HCT116 (cell line): ENCODE measurements at regions not wholly inside any gene's neighbourhood (a gene's known extent, or its start where the extent isn't known, plus 50 kb on each side); places are given as distances from the start of the nearest gene placed in this dataset.

Experiments
- ATAC-seq: fragments of 200-7000 bp; cut with Tn5 transposase; 2 replicates; pipeline ENCODE4 v1.9.1; 2020; ENCODE audit warnings: mild to moderate bottlenecking, moderate library complexity
- BruUV-seq: library from RNA; stranded (reverse); fragments of 400-500 nt; replicated peaks from 2 replicates; lab custom pipeline; 2021; lab: Mats Ljungman, UMichigan
- CTCF ChIA-PET: fragments of 300-600 bp; sonication (Branson Sonifier 250); formaldehyde crosslinking; loops from one replicate; lab custom pipeline; 2021; ENCODE audit warnings: antibody characterized with exemption; lab: Charles Lee
- POLR2A ChIA-PET: fragments of 300-600, 350-600 bp; sonication (Branson Sonifier 250); formaldehyde crosslinking; loops from one replicate; lab custom pipeline; 2021; ENCODE audit warnings: antibody characterized with exemption; lab: Charles Lee
- RAD21 ChIA-PET, 2 experiments: fragments of 300-600 bp; sonication (Branson Sonifier 250); formaldehyde crosslinking; loops; one replicate each; lab custom pipeline; 2023; ENCODE audit warnings: low total read pairs in 2 of 2; ENCODE audit not compliant: uncharacterized antibody in 2 of 2, unreplicated experiment in 2 of 2, low non-redundant PET in 1 of 2; lab: Charles Lee
- DNase-seq: peaks from one replicate; pipeline ENCODE4 v3.0.0-alpha.2; 2010; ENCODE audit warnings: low read depth, low spot score
- H2AFZ ChIP-seq: fragments of 200-600 bp; shearing (Covaris generic), sonication (generic); 2 replicates; pipeline ENCODE4 v1.6.1; 2017; ENCODE audit warnings: low read depth, mixed run types, mixed read lengths, antibody characterized with exemption, low read length; ENCODE audit not compliant: poor library complexity, severe bottlenecking
- H3K27ac ChIP-seq: 2 replicates; pipeline ENCODE4 v1.5.1; 2012; ENCODE audit warnings: low read depth, low read length
- H3K27me3 ChIP-seq: fragments of 200-600 bp; sonication (generic); 2 replicates; pipeline ENCODE4 v1.6.1; 2016; ENCODE audit warnings: mixed run types, low read length, mixed read lengths; ENCODE audit not compliant: insufficient read depth
- H3K36me3 ChIP-seq, 2 experiments: fragments of 200-500 bp in 1 of 2; fragments of 200-600 bp in 1 of 2; sonication (Bioruptor generic) in 1 of 2; sonication (generic) in 1 of 2; 2 replicates each; pipeline versions ENCODE4 v1.5.1 to v1.6.1; 2014 to 2016; ENCODE audit warnings: low read length in 2 of 2, inconsistent platforms in 1 of 2, mixed read lengths in 1 of 2, mixed run types in 1 of 2; ENCODE audit not compliant: insufficient read depth in 2 of 2, control insufficient read depth in 1 of 2
- H3K4me1 ChIP-seq, 2 experiments: fragments of 200-600 bp in 1 of 2; sonication (generic) in 1 of 2; 2 replicates each; pipeline versions ENCODE4 v1.5.1 to v1.6.1; 2012 to 2017; ENCODE audit warnings: low read length in 2 of 2, inconsistent platforms in 1 of 2, mild to moderate bottlenecking in 1 of 2, mixed read lengths in 1 of 2, mixed run types in 1 of 2, moderate library complexity in 1 of 2; ENCODE audit not compliant: insufficient read depth in 2 of 2, control insufficient read depth in 1 of 2
- H3K4me2 ChIP-seq: fragments of 200-600 bp; sonication (generic); 2 replicates; pipeline ENCODE4 v1.6.1; 2017; ENCODE audit warnings: mixed run types, low read length, mixed read lengths
- H3K4me3 ChIP-seq, 2 experiments: fragments of 200-600 bp in 1 of 2; sonication (generic) in 1 of 2; replicated peaks in 1 of 2; 2 replicates each; pipeline ENCODE4 v1.5.1; 2011 to 2016; ENCODE audit warnings: low read length in 2 of 2, control low read depth in 1 of 2, low read depth in 1 of 2, mild to moderate bottlenecking in 1 of 2, mixed read lengths in 1 of 2, mixed run types in 1 of 2
- H3K79me2 ChIP-seq: fragments of 200-600 bp; sonication (generic); 2 replicates; pipeline ENCODE4 v1.6.1; 2017; ENCODE audit warnings: mild to moderate bottlenecking, mixed run types, low read length, moderate library complexity, mixed read lengths; ENCODE audit not compliant: insufficient read depth
- H3K9ac ChIP-seq: fragments of 200-600 bp; sonication (generic); 2 replicates; pipeline ENCODE4 v1.6.1; 2016; ENCODE audit warnings: low read length, mixed read lengths
- H3K9me2 ChIP-seq: fragments of 200-600 bp; sonication (generic), shearing (Covaris generic); 2 replicates; pipeline ENCODE4 v1.6.1; 2017; ENCODE audit warnings: mixed run types, mild to moderate bottlenecking, moderate library complexity; ENCODE audit not compliant: insufficient read depth
- H3K9me3 ChIP-seq, 2 experiments: fragments of 200-500 bp in 1 of 2; fragments of 200-600 bp in 1 of 2; sonication (Bioruptor generic) in 1 of 2; sonication (generic) in 1 of 2; 2 replicates each; pipeline ENCODE4 v1.6.1; 2014 to 2017; ENCODE audit warnings: low read length in 2 of 2, mixed read lengths in 2 of 2, inconsistent platforms in 1 of 2, low read depth in 1 of 2, mild to moderate bottlenecking in 1 of 2, mixed run types in 1 of 2, moderate library complexity in 1 of 2; ENCODE audit not compliant: control insufficient read depth in 1 of 2, insufficient read depth in 1 of 2
- H4K20me1 ChIP-seq: fragments of 200-600 bp; sonication (generic), shearing (Covaris generic); 2 replicates; pipeline ENCODE4 v1.6.1; 2017; ENCODE audit warnings: mixed run types, mild to moderate bottlenecking, moderate library complexity; ENCODE audit not compliant: insufficient read depth
- CBX3 ChIP-seq: IDR thresholded peaks from 2 replicates; pipeline ENCODE4 v1.6.1; 2012; ENCODE audit warnings: low read depth
- CEBPB ChIP-seq: IDR thresholded peaks from 2 replicates; pipeline ENCODE4 v1.6.1; 2012; ENCODE audit warnings: low read depth
- CTCF ChIP-seq, 3 experiments: fragments of 200-600 bp in 1 of 3; sonication (generic) in 1 of 3; IDR thresholded peaks in 2 of 3; conservative IDR thresholded peaks in 1 of 3; 2 replicates each; pipeline ENCODE4 v1.5.1; 2012 to 2017; ENCODE audit warnings: low read depth in 2 of 3, low read length in 2 of 3, antibody characterized with exemption in 1 of 3, borderline replicate concordance in 1 of 3, control low read depth in 1 of 3, mild to moderate bottlenecking in 1 of 3, mixed read lengths in 1 of 3, mixed run types in 1 of 3, moderate library complexity in 1 of 3; ENCODE audit not compliant: insufficient read depth in 1 of 3
- ELF1 ChIP-seq: IDR thresholded peaks from 2 replicates; pipeline ENCODE4 v1.6.1; 2012; ENCODE audit warnings: low read depth, borderline replicate concordance
- EZH2 ChIP-seq: fragments of 200-600 bp; sonication (generic); IDR thresholded peaks from 2 replicates; pipeline ENCODE4 v1.6.1; 2017; ENCODE audit warnings: antibody characterized with exemption, mixed run types
- EZH2phosphoT487 ChIP-seq: fragments of 200-600 bp; IDR thresholded peaks from 2 replicates; pipeline ENCODE4 v1.6.1; 2018; ENCODE audit warnings: antibody characterized with exemption, borderline replicate concordance
- FOSL1 ChIP-seq: IDR thresholded peaks from 2 replicates; pipeline ENCODE4 v1.6.1; 2012; ENCODE audit warnings: low read depth
- MAX ChIP-seq: IDR thresholded peaks from 2 replicates; pipeline ENCODE4 v1.6.1; 2012
- POLR2AphosphoS5 ChIP-seq: IDR thresholded peaks from 2 replicates; pipeline ENCODE4 v1.6.1; 2011; ENCODE audit warnings: mild to moderate bottlenecking, low read depth, low read length, moderate library complexity
- SIN3A ChIP-seq: IDR thresholded peaks from 2 replicates; pipeline ENCODE4 v1.6.1; 2012; ENCODE audit warnings: low read depth
- TCF7L2 ChIP-seq: IDR thresholded peaks from 2 replicates; pipeline ENCODE4 v1.7.0; 2011; ENCODE audit warnings: borderline replicate concordance, inconsistent platforms; ENCODE audit not compliant: insufficient read depth, insufficient read length; ENCODE audit errors: extremely low read depth
- YY1 ChIP-seq: IDR thresholded peaks from 2 replicates; pipeline ENCODE4 v1.6.1; 2011; ENCODE audit warnings: low read length, low read depth, moderate library complexity, mild to moderate bottlenecking; ENCODE audit not compliant: insufficient replicate concordance; ENCODE audit errors: extremely low read depth
- ZFX ChIP-seq: fragments of 450-650 bp; IDR thresholded peaks from 2 replicates; pipeline ENCODE4 v1.6.1; 2017
- intact Hi-C: fragments of 100-400 bp; cut with micrococcal nuclease; formaldehyde crosslinking; loops from 2 replicates; pipeline ENCODE4 v1.10.0; 2022

- no peak overlapping the region for H2AFZ ChIP-seq
- no peaks in the 10 kb centered on the region for H3K36me3 ChIP-seq
- RAD21 ChIA-PET, result interaction anchor here in 1 of 2 experiments (0.5 kb wide), 1 partner anchor 183 kb away, joined by 4 read pairs; no protein-coding TSS in a partner anchor
- H3K4me3 ChIP-seq, result no peak overlapping the region
- H3K27ac ChIP-seq, result no peak overlapping the region
- no peak overlapping the region for H3K9ac ChIP-seq
- no peaks in the 10 kb centered on the region for H3K27me3 ChIP-seq
- POLR2A ChIA-PET, result no interaction called here
- H4K20me1 ChIP-seq, result no peaks in the 10 kb centered on the region
- H3K9me2 ChIP-seq, result no peaks in the 10 kb centered on the region
- no TSS peak for BruUV-seq
- no peak overlapping the region for H3K4me2 ChIP-seq
- DNase-seq (no peak), ATAC-seq (no peak)
- H3K4me1 ChIP-seq, result no peaks in the 10 kb centered on the region
- TF ChIP-seq CBX3 (no peak), POLR2AphosphoS5 (no peak), FOSL1 (no peak), EZH2phosphoT487 (no peak), ZFX (no peak), YY1 (no peak), CEBPB (no peak), SIN3A (no peak), CTCF (IDR thresholded peaks at IDR 0.05 in 2 of 3, conservative IDR thresholded peaks at IDR 0.05 in 1 of 3; ENCODE audit: borderline replicate concordance in 1 of 3, insufficient read depth in 1 of 3, low read depth in 2 of 3, low read length in 2 of 3) (no peak), ELF1 (no peak), EZH2 (no peak), MAX (no peak), TCF7L2 (no peak)
- intact Hi-C loops, result no loop called here
- H3K9me3 ChIP-seq, result no peaks in the 10 kb centered on the region
- no peaks in the 10 kb centered on the region for H3K79me2 ChIP-seq
- CTCF ChIA-PET, result no interaction called here
Observed at GRCh38 chr17:70795620-70796019, 626.3 kb downstream of the KCNJ2 start.
